ENCODE measurements at regions not wholly inside any gene's neighbourhood (a gene's known extent, or its start where the extent isn't known, plus 50 kb on each side); places are given as distances from the start of the nearest gene placed in this dataset.
"Not testable (repeated sequence)": the region's sequence is repeated elsewhere in the genome, so short reads cannot be mapped to it uniquely, and the experiment has no call there.

DNA sequence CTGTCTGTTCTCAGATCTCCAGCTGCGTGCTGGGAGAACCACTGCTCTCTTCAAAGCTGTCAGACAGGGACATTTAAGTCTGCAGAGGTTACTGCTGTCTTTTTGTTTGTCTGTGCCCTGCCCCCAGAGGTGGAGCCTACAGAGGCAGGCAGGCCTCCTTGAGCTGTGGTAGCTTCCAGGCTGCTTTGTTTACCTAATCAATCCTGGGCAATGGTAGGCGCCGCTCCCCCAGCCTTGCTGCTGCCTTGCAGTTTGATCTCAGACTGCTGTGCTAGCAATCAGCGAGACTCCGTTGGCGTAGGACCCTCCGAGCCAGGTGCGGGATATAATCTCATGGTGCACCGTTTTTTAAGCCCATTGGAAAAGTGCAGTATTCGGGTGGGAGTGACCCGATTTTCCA, 1240.0 kb downstream of the EFNA5 start:
- not testable (repeated sequence) for DNase-seq

DNA sequence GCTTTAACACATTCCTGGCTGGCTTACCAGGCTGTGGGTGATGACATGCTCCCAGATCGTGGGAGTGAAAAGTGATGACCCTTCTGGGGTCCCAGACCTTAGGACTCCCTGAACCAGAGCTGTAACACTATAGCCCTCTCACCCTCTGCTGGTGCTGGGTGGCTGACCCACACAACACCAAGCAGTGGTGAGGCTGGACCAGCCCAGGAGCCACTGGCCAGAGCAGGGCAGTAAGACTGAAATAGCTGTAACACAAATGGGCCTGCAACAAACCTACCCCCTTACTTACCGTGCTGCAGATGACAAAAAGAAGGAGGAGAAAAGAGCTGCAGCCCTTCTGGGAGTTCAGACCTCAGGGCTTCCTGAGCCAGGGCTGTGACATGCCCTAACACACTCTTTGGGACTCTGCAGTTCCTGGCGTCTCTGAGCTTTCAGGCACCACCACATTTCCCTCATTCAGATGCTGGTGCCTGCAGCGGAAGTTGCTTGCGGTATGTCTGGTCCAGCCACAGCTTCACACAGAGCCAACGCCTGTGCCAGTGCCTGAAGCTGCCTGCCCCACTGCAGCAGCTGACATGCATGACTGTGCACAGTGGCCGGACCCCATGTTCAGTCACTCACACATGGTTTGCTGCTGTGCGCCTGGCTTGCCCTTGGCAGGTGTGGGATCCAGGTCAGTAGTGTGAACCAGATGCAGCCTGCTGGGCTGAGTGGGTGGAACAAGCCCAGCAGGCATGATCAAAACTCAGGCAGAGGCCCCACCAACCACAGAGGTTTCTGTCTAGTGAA, 1247.4 kb downstream of the EFNA5 start:
- no peak for DNase-seq

GRCh38 chr5:106420102-106420501, 1250.6 kb downstream of the EFNA5 start:
- DNase-seq, result no peak

GRCh38 chr5:106418196-106418595, 1252.5 kb downstream of the EFNA5 start:
- DNase-seq, result no peak

GRCh38 chr5:106417566-106417965, 1253.2 kb downstream of the EFNA5 start:
- no peak for DNase-seq

DNA sequence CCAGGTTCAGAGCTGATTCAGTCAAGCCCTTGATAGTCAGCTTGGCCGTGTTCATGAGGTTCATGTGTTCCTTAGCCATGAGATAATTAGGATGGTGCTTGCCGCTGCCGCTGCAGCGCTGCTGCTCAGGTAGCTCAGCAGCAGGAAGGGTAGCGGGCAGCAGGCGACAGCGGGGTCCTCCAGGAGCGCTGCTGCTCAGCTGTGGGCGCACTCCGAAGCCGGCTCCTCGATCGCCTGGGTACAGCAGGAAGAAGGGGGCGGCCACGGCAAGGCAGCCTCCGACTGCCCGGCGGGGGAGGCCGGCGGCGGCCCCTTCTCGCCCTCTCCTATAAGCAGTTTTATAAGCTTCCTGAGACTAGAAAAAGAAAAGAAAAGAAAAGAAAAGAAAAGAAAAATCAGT, 1253.6 kb downstream of the EFNA5 start:
- DNase-seq, result no peak

GRCh38 chr5:106415541-106415940, 1255.2 kb downstream of the EFNA5 start:
- no peak for DNase-seq

GRCh38 chr5:106414342-106414741, 1256.4 kb downstream of the EFNA5 start:
- no peak for DNase-seq

- no peak for DNase-seq
These were observed 1258.1 kb downstream of the EFNA5 start for GRCh38 chr5:106412606-106413005.

DNA sequence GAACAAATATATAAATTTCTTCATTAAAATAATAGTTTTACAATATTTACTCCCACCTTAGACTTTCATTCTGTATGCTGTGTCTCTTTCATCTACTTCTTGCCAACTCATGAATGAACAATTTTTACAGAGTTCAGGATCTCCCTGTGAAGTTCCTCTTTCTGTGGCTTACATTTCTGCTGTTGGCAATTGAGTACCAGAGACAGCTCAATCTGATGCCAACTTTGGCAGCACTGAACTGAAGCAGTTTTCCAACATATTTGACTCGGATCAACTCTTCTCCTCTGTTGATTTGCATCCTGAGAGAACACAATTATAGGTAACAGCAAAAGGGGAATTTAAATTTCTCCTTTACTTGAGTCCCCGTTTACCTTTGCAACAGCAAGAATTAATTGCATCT, 1262.2 kb downstream of the EFNA5 start:
- no peak for DNase-seq

DNA sequence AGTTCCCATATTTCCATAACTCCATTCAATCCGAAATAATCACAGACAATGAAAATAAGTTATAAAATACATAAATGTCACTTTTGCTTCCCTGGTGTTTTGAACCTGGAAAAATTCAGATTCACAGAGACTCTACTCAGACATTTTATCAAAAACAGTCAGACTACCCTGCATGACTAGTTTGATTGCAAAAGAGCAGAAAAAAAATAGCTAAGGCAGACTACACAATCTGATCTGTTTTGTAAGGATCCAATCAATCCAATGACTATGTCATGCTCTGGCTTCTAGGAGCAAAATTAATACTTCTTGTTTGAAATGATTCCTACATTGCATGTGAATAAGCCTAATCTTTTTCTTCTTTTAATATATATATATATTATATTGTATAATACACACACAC, 1262.6 kb downstream of the EFNA5 start:
- no peak for DNase-seq

- DNase-seq, result no peak
These were observed 1269.2 kb downstream of the EFNA5 start for GRCh38 chr5:106401561-106401960.

DNA sequence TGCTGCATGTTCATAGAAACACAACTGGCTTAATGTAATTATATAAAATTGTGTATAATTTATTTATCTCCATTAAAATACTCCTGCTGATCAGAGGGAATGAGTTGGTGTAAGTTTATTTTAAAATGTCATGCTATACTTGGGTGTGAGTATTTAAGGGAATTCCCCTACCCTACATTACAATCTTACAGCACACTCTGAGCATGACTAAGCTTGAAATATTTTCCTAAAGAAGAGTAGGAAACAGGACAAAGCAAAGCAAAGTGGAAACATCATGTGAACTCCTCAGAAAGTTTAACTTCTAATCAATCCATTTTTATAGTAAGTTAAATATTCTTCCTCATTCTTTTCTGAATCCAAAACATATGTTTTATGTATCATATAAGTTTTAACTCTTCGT, 1271.3 kb downstream of the EFNA5 start:
- no peak for DNase-seq

DNA sequence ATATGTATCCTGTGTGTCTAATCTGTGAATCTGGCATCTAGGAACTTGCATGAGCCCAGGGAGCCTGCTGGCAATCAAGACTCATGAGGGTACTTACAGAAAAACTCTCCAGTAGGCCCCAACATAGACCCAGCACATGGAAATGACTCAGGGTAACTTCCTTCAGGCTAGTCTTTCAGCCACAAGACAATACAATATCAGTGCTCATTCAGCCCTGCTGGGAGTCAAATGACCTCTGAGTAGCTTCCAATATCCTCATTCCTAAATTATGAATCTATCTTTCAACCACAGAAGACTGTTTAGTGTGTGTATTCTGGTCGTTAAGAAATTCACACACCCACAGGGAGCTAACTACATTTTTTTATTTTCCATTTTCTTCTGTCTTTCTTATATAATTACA, 1273.0 kb downstream of the EFNA5 start:
- no peak for DNase-seq

DNA sequence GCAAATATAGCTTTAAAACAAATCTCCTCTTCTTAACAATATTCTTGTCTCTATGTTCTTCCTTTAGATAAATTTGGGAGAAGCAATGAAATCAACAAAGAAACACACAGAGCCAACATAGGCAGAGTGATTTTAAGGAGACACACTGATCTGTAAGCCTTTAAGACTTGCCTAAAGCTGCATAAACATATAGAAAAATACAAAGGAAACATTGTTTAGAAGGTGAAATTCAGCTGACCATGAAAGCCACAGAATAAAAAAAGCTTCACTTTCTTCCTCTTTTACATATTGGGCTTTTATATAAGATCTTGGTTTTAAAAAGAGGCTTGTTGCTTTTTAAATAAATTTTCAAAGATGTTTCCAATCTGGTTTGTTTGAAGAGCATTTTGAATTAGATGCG, 1277.5 kb downstream of the EFNA5 start:
- no peak for DNase-seq

- no peak for DNase-seq
These were observed 1278.0 kb downstream of the EFNA5 start for GRCh38 chr5:106392766-106393165.

DNA sequence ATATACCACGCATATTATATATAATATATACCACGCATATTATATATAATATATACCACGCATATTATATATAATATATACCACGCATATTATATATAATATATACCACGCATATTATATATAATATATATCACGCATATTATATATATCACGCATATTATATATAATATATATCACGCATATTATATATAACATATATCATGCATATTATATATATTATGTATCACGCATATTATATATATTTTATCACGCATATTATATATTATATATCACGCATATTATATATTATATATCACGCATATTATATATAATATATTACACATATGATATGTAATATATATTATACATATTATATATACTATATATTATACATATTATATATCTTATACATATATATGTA, 1283.0 kb downstream of the EFNA5 start:
- DNase-seq, result not testable (repeated sequence)

DNA sequence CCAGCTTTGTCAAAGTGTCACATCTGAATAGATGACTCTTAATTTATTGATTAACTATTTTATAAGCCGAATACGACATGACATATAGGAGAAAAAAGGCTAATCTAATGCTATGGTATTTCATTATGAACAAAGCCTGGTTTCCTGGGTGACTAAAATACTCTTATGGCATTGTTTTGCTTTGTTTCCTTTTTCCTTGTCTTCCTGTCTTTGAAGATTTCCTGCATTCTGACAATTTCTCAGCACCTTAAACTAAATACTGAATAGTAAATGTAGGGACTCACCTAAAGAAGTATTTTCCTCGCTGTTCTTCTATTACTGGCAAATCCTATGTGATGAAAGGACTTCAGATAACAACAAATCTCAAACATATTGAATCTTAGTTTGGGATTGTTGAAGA, 1284.5 kb downstream of the EFNA5 start:
- no peak for DNase-seq

- DNase-seq, result no peak
These were observed 1290.0 kb downstream of the EFNA5 start for GRCh38 chr5:106380736-106381135.

- DNase-seq, result no peak
These were observed 1294.2 kb downstream of the EFNA5 start for GRCh38 chr5:106376522-106376921.

DNA sequence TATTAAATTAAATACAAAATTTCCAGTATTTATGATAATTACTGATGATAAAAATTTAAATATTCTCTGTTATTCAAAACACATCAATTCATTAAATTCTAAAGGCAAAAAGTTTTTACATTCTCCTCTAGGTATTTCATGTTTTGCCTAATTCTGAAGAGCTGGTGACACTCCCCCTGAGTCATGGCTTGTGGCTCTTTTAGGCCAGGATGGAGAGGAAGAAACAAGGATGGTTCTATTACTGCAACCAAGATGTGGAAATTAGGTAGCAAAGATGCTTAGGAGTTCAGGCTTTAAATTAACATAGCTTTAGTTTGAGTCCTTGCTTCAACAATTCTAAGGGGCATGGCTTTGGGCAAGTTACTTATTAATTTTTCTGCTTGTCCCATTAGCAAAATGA, 1295.8 kb downstream of the EFNA5 start:
- DNase-seq, result no peak

DNA sequence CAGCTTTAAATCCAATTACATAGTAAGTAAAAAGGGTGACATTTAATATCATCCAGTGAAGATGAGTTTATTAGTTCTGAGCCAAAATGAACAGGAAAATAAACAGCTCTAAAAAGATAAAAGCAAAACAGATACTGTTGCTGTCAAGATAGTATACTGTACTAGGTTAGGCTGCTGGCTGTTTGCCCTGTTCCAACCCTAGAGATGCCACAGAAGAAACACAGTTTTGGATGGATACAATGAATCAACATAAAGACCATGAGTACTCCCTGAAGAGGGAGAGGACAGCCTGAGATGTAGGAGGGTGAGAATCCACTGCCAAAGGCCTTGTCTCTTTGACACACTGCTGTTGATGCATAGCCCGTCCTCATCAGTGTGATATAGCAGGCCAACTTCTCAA, 1302.7 kb downstream of the EFNA5 start:
- DNase-seq, result no peak

GRCh38 chr5:106367281-106367680, 1303.5 kb downstream of the EFNA5 start:
- no peak for DNase-seq

GRCh38 chr5:106363578-106363977, 1307.2 kb downstream of the EFNA5 start:
- no peak for DNase-seq
